ENCODE measurements at regions not wholly inside any gene's neighbourhood (a gene's known extent, or its start where the extent isn't known, plus 50 kb on each side); places are given as distances from the start of the nearest gene placed in this dataset.
"Not testable (repeated sequence)": the region's sequence is repeated elsewhere in the genome, so short reads cannot be mapped to it uniquely, and the experiment has no call there.

DNA sequence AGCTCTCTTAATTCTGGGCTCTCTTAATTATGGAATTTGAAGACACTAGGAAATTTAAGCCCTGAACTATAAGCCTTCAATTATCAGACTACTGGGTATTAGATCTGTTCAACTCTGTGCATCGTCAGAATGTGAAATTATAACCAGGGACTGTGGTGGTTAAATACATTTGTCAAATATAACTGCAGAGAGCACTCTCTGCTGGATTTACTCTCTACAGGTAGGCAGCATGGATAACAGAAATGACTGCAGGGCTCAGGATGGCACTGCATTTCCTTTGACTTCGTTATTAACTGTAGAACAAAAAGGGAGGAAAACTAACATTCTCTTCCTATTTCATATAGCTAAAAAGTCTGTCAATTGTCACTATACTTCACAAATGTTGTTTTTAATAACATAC, 310.1 kb upstream of the RASGEF1B start:
- intact Hi-C loops (cut with DNase I; ENCODE audit: low total_unique reads): no loop called here
- TF ChIP-seq, protein P1, sequence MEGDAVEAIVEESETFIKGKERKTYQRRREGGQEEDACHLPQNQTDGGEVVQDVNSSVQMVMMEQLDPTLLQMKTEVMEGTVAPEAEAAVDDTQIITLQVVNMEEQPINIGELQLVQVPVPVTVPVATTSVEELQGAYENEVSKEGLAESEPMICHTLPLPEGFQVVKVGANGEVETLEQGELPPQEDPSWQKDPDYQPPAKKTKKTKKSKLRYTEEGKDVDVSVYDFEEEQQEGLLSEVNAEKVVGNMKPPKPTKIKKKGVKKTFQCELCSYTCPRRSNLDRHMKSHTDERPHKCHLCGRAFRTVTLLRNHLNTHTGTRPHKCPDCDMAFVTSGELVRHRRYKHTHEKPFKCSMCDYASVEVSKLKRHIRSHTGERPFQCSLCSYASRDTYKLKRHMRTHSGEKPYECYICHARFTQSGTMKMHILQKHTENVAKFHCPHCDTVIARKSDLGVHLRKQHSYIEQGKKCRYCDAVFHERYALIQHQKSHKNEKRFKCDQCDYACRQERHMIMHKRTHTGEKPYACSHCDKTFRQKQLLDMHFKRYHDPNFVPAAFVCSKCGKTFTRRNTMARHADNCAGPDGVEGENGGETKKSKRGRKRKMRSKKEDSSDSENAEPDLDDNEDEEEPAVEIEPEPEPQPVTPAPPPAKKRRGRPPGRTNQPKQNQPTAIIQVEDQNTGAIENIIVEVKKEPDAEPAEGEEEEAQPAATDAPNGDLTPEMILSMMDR (IDR thresholded peaks at IDR 0.05): no peak
- TF ChIP-seq POLR2AphosphoS5 (IDR thresholded peaks at IDR 0.05): no peak
- no peak for TF ChIP-seq EP300 (IDR thresholded peaks at IDR 0.05)
- H3K36me3 ChIP-seq: no peaks in the 10 kb centered on the region
- H3K27ac ChIP-seq: no peak overlapping the region
- no peak for DNase-seq
- H3K4me1 ChIP-seq: peaks cover 0 to 7% (median 2%) of the 10 kb centered on the region in 4 donors
- H3K4me3 ChIP-seq: no peak overlapping the region
- WGBS, 5 donors: 55 to 75% (median 62%) methylated on average over 2 of the region's 2 CpGs
- no peaks in the 10 kb centered on the region for H3K9me3 ChIP-seq
- no peaks in the 10 kb centered on the region for H3K27me3 ChIP-seq

DNA sequence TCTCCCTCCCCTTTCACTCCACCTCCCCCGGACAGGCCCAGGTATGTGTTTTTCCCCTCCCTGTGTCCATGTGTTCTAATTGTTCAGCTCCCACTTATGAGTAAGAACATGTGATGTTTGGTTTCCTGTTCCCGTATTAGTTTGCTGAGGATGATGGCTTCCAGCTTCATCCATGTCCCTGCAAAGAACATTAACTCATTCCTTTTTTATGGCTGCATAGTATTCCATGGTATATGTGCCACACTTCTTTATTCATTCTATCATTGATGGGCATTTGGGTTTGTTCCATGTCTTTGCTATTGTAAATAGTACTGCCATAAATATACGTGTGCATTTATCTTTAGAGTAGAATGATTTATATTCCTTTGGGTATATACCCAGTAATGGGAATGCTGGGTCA, 306.0 kb upstream of the RASGEF1B start:
- DNase-seq; H3K4me1 ChIP-seq; H3K27ac ChIP-seq; H3K36me3 ChIP-seq; H3K9me3 ChIP-seq; intact Hi-C loops (cut with DNase I; ENCODE audit: low total_unique reads); H3K27me3 ChIP-seq; H3K4me3 ChIP-seq: not testable (repeated sequence)
- 83 to 92% (median 87%) methylated on average over 3 of the region's 3 CpGs for WGBS, 5 donors

DNA sequence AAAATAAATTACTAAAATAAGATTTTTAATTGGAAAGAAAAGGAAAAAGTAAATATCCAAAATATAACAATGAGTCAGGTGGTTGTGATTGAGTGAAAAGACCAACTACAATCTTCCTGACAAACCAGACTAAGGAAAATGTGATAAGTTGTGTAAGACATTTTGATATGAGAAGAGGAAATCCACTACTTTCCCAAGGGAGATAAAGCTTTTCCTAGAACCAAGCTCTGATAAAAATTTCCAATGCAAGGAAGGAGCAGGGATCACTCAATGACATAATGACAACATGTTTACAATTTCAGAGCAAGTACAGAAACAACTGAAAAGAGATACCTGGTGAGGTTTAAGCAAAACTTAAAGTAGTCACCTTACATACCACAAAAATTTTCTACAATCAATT, 305.1 kb upstream of the RASGEF1B start:
- DNase-seq: no peak
- no peaks in the 10 kb centered on the region for H3K9me3 ChIP-seq
- no peak overlapping the region for H3K27ac ChIP-seq
- intact Hi-C loops (cut with DNase I; ENCODE audit: low total_unique reads): no loop called here
- no peak for TF ChIP-seq POLR2A (IDR thresholded peaks at IDR 0.05)
- TF ChIP-seq, protein P1 (IDR thresholded peaks at IDR 0.05): no peak
- TF ChIP-seq EP300 (IDR thresholded peaks at IDR 0.05): no peak
- no peak for TF ChIP-seq POLR2AphosphoS5 (IDR thresholded peaks at IDR 0.05)
- H3K4me3 ChIP-seq: no peak overlapping the region
- no peaks in the 10 kb centered on the region for H3K36me3 ChIP-seq
- no peaks in the 10 kb centered on the region for H3K27me3 ChIP-seq
- H3K4me1 ChIP-seq: no peaks in the 10 kb centered on the region

GRCh38 chr4:81773557-81773956, 301.9 kb upstream of the RASGEF1B start:
- no peak for DNase-seq
- no peak for TF ChIP-seq POLR2A (IDR thresholded peaks at IDR 0.05)
- no peak for TF ChIP-seq POLR2AphosphoS5 (IDR thresholded peaks at IDR 0.05)
- TF ChIP-seq EP300 (IDR thresholded peaks at IDR 0.05): no peak
- TF ChIP-seq, protein P1 (IDR thresholded peaks at IDR 0.05): no peak
- no peaks in the 10 kb centered on the region for H3K27me3 ChIP-seq
- no peaks in the 10 kb centered on the region for H3K9me3 ChIP-seq
- H3K4me3 ChIP-seq: no peak overlapping the region
- no peaks in the 10 kb centered on the region for H3K36me3 ChIP-seq
- no peaks in the 10 kb centered on the region for H3K4me1 ChIP-seq
- H3K27ac ChIP-seq: no peak overlapping the region
- intact Hi-C loops (cut with DNase I; ENCODE audit: low total_unique reads): no loop called here
- WGBS, 5 donors: 85 to 95% (median 88%) methylated on average over 3 of the region's 3 CpGs

GRCh38 chr4:81771721-81772120, 300.0 kb upstream of the RASGEF1B start:
- H3K4me1 ChIP-seq: no peaks in the 10 kb centered on the region
- H3K9me3 ChIP-seq: no peaks in the 10 kb centered on the region
- TF ChIP-seq, protein P1 (IDR thresholded peaks at IDR 0.05): no peak
- TF ChIP-seq POLR2A (IDR thresholded peaks at IDR 0.05) (no peak), EP300 (IDR thresholded peaks at IDR 0.05) (no peak), POLR2AphosphoS5 (IDR thresholded peaks at IDR 0.05) (no peak)
- no peaks in the 10 kb centered on the region for H3K36me3 ChIP-seq
- H3K4me3 ChIP-seq: no peak overlapping the region
- no peaks in the 10 kb centered on the region for H3K27me3 ChIP-seq
- DNase-seq: no peak
- intact Hi-C loops (cut with DNase I; ENCODE audit: low total_unique reads): no loop called here
- WGBS, 5 donors: 81 to 93% (median 85%) methylated on average over 1 of the region's 1 CpG
- no peak overlapping the region for H3K27ac ChIP-seq
